GM23248 (cell line): ENCODE measurements at regions not wholly inside any gene's neighbourhood (a gene's known extent, or its start where the extent isn't known, plus 50 kb on each side); places are given as distances from the start of the nearest gene placed in this dataset.

Source experiments
- DNase-seq: peaks from one replicate; pipeline ENCODE4 v3.0.0-alpha.2; 2015
- H2AFZ ChIP-seq: fragments of 200-600 bp; sonication (generic); 2 replicates; pipeline ENCODE4 v1.6.1; 2016; ENCODE audit warnings: antibody characterized with exemption
- H3F3A ChIP-seq: fragments of 200-600 bp; sonication (generic); 2 replicates; pipeline ENCODE4 v1.6.1; 2016; ENCODE audit warnings: mild to moderate bottlenecking, antibody characterized with exemption, mixed run types; ENCODE audit not compliant: insufficient read depth
- H3K27ac ChIP-seq: fragments of 200-600 bp; sonication (generic); 2 replicates; pipeline ENCODE4 v1.5.1; 2016; ENCODE audit warnings: mild to moderate bottlenecking
- H3K27me3 ChIP-seq: fragments of 200-600 bp; sonication (generic); replicated peaks from 2 replicates; pipeline ENCODE4 v1.6.1; 2016; ENCODE audit warnings: mild to moderate bottlenecking; ENCODE audit not compliant: insufficient read depth
- H3K36me3 ChIP-seq: fragments of 200-600 bp; sonication (generic); 2 replicates; pipeline ENCODE4 v1.6.1; 2016; ENCODE audit warnings: low read depth, mild to moderate bottlenecking
- H3K4me1 ChIP-seq: fragments of 200-600 bp; sonication (generic); 2 replicates; pipeline ENCODE4 v1.6.1; 2016; ENCODE audit warnings: mild to moderate bottlenecking; ENCODE audit not compliant: insufficient read depth
- H3K4me2 ChIP-seq: fragments of 200-600 bp; sonication (generic); one replicate; pipeline ENCODE4 v1.6.1; 2016; ENCODE audit warnings: mild to moderate bottlenecking; ENCODE audit not compliant: unreplicated experiment
- H3K4me3 ChIP-seq: fragments of 200-600 bp; sonication (generic); 2 replicates; pipeline ENCODE4 v1.5.1; 2016; ENCODE audit warnings: mild to moderate bottlenecking
- H3K79me2 ChIP-seq: fragments of 200-600 bp; sonication (generic); 2 replicates; pipeline ENCODE4 v1.6.1; 2016; ENCODE audit warnings: mild to moderate bottlenecking; ENCODE audit not compliant: insufficient read depth
- H3K9ac ChIP-seq: fragments of 200-600 bp; sonication (generic); 2 replicates; pipeline ENCODE4 v1.6.1; 2016; ENCODE audit warnings: mild to moderate bottlenecking
- H3K9me2 ChIP-seq: fragments of 200-600 bp; sonication (generic); 2 replicates; pipeline ENCODE4 v1.6.1; 2016; ENCODE audit warnings: mixed run types, mild to moderate bottlenecking, moderate library complexity; ENCODE audit not compliant: insufficient read depth
- H3K9me3 ChIP-seq: fragments of 200-600 bp; sonication (generic); one replicate; pipeline ENCODE4 v1.6.1; 2017; ENCODE audit warnings: low read depth
- H4K20me1 ChIP-seq: fragments of 200-600 bp; sonication (generic); 2 replicates; pipeline ENCODE4 v1.6.0; 2016; ENCODE audit not compliant: insufficient read depth
- EZH2 ChIP-seq: fragments of 200-600 bp; sonication (generic); IDR thresholded peaks from 2 replicates; pipeline ENCODE4 v1.6.1; 2018; ENCODE audit warnings: antibody characterized with exemption, mild to moderate bottlenecking; ENCODE audit not compliant: insufficient read depth, poor library complexity, severe bottlenecking
- EZH2phosphoT487 ChIP-seq: fragments of 200-600 bp; sonication (generic); IDR thresholded peaks from 2 replicates; pipeline ENCODE4 v1.6.1; 2018; ENCODE audit warnings: antibody characterized with exemption, moderate library complexity, mild to moderate bottlenecking, low read depth; ENCODE audit not compliant: insufficient read depth
- WGBS, 2 experiments: methylation state at CpG; one replicate each; pipeline ENCODE4 v1.1.6; 2015 to 2017; ENCODE audit warnings: low lambda C conversion rate in 2 of 2, low coverage in 1 of 2; ENCODE audit errors: missing lambda C conversion rate in 2 of 2; 5-methylcytosine and 5-hydroxymethylcytosine counted together
- in situ Hi-C: fragments of 300-500 bp; cut with MboI; formaldehyde crosslinking; loops from 2 replicates; pipeline ENCODE4 v1.15.0; 2020

DNA sequence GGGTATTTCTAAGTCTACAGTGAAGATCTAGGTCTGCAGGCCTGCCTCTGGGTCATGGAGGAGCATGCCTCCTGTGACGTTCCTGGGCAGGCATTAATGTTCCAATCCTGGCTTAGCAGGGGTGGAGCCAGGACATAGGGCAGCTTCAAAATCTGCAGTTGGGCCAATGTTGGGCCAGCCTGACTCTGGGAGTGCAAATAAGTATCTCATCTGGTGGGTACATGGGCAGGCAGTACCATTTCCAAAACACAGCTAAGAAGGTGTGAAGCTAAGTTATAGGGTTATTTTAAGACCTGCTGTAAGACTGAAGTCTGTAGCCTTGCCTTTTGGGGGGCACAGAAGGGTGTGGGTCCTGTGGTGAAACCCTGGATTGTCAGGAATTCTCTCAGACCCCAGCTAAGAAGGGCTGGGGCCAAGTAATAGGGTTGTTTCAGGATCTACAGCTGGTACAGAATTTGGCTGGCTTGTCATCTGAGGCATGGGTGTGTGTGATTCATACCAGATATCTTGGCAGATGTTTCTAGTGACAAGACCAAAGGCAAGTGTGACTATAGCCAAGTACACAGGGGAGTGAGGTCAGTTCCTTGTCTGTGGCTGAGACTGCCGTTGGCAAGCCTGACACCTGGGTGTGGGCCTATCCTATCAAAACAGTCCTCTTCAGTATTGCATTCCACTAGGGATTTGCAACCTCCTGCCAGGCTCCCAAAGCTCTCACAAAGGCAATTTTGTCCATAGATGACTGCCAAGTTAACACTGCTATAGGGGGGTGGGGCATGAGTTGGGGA, 468.7 kb upstream of the B3GALT2 start:
- no peak overlapping the region for H3K27ac ChIP-seq
- no peaks in the 10 kb centered on the region for H3K9me3 ChIP-seq
- H4K20me1 ChIP-seq = no peaks in the 10 kb centered on the region
- H3K27me3 ChIP-seq = no peaks in the 10 kb centered on the region
- WGBS, 2 experiments = 21 to 25% methylated on average over 2 of the region's 2 CpGs
- in situ Hi-C loops = no loop called here
- no peak overlapping the region for H2AFZ ChIP-seq
- H3K4me2 ChIP-seq = no peak overlapping the region
- H3F3A ChIP-seq = no peaks in the 10 kb centered on the region
- no peaks in the 10 kb centered on the region for H3K4me1 ChIP-seq
- H3K4me3 ChIP-seq = no peak overlapping the region
- H3K9me2 ChIP-seq = no peaks in the 10 kb centered on the region
- H3K79me2 ChIP-seq = no peaks in the 10 kb centered on the region
- no peak for TF ChIP-seq EZH2
- TF ChIP-seq EZH2phosphoT487 = no peak
- DNase-seq = peak; percentile 42
- H3K36me3 ChIP-seq = no peaks in the 10 kb centered on the region
- H3K9ac ChIP-seq = no peak overlapping the region

DNA sequence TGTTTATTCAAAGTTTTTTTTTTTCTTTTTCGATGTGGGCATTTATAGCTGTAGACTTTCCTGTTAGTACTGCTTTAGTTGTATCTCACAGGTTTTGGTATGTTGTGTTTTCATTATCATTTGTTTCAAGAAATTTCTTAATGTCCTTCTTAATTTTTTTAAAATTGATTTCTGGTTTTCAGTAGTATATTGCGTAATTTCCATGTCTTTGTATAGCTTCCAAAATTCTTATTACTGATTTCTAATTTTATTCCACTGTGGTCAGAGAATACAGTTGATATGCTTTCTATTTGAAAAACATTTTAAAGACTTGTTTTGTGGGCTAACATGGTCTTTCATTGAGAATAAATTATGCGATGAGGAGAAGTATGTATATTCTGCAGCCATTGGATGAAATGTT, 463.2 kb upstream of the B3GALT2 start:
- WGBS, 2 experiments = 45 to 50% methylated on average over 3 of the region's 3 CpGs
- Histone ChIP-seq H3K9ac (no peak overlapping the region), H2AFZ (no peak overlapping the region), H3F3A (no peaks in the 10 kb centered on the region), H3K36me3 (no peaks in the 10 kb centered on the region), H3K27me3 (no peaks in the 10 kb centered on the region), H3K9me3 (no peaks in the 10 kb centered on the region), H4K20me1 (no peaks in the 10 kb centered on the region), H3K4me1 (no peaks in the 10 kb centered on the region), H3K27ac (no peak overlapping the region), H3K4me2 (no peak overlapping the region), H3K9me2 (no peaks in the 10 kb centered on the region), H3K79me2 (no peaks in the 10 kb centered on the region), H3K4me3 (no peak overlapping the region)
- TF ChIP-seq EZH2phosphoT487 (no peak), EZH2 (no peak)
- DNase-seq = no peak
- in situ Hi-C loops = no loop called here

DNA sequence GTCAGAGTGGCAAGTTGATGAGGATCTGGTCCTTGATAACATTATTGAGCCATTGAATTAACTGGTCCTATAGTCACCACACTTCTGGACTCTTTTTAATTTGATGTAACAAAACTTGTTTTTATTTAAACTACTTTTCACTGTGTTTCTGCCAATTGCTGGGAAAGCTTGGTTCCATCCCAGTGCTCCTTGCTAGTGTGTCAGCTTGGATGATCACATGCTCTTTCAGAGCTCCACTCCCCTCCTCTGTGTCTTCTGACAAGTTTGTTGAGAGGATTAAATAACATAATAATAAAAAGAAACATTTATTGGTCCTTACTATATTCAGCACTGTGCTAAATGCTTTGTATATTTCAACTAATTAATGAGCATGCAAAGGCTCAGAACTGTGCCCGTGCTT, 448.5 kb upstream of the B3GALT2 start:
- Histone ChIP-seq H4K20me1 (no peaks in the 10 kb centered on the region), H3K4me1 (no peaks in the 10 kb centered on the region), H3K27me3 (no peaks in the 10 kb centered on the region), H3F3A (no peaks in the 10 kb centered on the region), H3K79me2 (no peaks in the 10 kb centered on the region), H3K36me3 (no peaks in the 10 kb centered on the region), H3K27ac (no peak overlapping the region), H3K4me2 (no peak overlapping the region), H3K4me3 (no peak overlapping the region), H3K9me2 (no peaks in the 10 kb centered on the region), H3K9me3 (peaks cover 4% of the 10 kb centered on the region), H2AFZ (no peak overlapping the region), H3K9ac (no peak overlapping the region)
- no peak for DNase-seq
- in situ Hi-C loops = no loop called here
- TF ChIP-seq EZH2 = no peak
- TF ChIP-seq EZH2phosphoT487 = no peak
- WGBS, 2 experiments = 22 to 32% methylated on average over 1 of the region's 1 CpG

DNA sequence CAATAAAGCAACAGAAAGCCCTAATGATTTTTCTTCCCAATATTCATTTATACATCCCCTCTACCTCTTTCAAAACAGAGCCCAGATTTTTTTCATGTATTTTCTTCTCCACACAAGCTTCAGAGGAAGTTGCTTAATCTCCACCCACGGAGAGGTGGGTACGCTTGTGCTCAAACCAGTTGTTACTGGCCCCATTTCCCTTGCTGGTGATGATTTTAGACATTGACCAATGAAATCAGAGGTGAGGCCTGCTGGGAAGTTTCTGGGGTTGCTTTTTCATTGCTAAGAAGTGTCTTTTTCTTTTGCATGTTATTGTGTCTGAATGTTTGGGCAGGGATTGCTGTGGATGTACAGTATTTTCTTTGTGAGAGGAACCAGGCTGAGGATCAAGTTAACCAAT, 448.1 kb upstream of the B3GALT2 start:
- peaks cover 4% of the 10 kb centered on the region for H3K9me3 ChIP-seq
- in situ Hi-C loops = no loop called here
- no peaks in the 10 kb centered on the region for H3F3A ChIP-seq
- 35% methylated on average over 2 of the region's 2 CpGs for WGBS, 2 experiments
- DNase-seq = peak; percentile 2
- no peaks in the 10 kb centered on the region for H3K4me1 ChIP-seq
- H2AFZ ChIP-seq = no peak overlapping the region
- no peak overlapping the region for H3K9ac ChIP-seq
- no peaks in the 10 kb centered on the region for H3K79me2 ChIP-seq
- no peaks in the 10 kb centered on the region for H3K36me3 ChIP-seq
- no peak overlapping the region for H3K4me2 ChIP-seq
- TF ChIP-seq EZH2 = no peak
- TF ChIP-seq EZH2phosphoT487 = no peak
- no peak overlapping the region for H3K27ac ChIP-seq
- no peaks in the 10 kb centered on the region for H3K27me3 ChIP-seq
- H3K4me3 ChIP-seq = no peak overlapping the region
- H4K20me1 ChIP-seq = no peaks in the 10 kb centered on the region
- H3K9me2 ChIP-seq = no peaks in the 10 kb centered on the region
